IMR-90 (cell line): ENCODE measurements at regions not wholly inside any gene's neighbourhood (a gene's known extent, or its start where the extent isn't known, plus 50 kb on each side); places are given as distances from the start of the nearest gene placed in this dataset.

Source experiments
- ATAC-seq: fragments of 200-7000 bp; cut with Tn5 transposase; 2 replicates; pipeline ENCODE4 v1.9.1; 2020; ENCODE audit warnings: low read depth, mild to moderate bottlenecking, moderate library complexity
- BruUV-seq: library from RNA; stranded (reverse); fragments of 400-500 nt; replicated peaks from 2 replicates; lab custom pipeline; 2021; lab: Mats Ljungman, UMichigan
- CTCF ChIA-PET: fragments of 300-600 bp; formaldehyde crosslinking; extraction: SDS; loops from one replicate; lab custom pipeline; 2021; ENCODE audit warnings: antibody characterized with exemption; lab: Yijun Ruan, JAX
- POLR2A ChIA-PET: fragments of 300-600 bp; sonication (Branson Sonifier 250); formaldehyde crosslinking; loops from one replicate; lab custom pipeline; 2022; ENCODE audit warnings: antibody characterized with exemption; ENCODE audit not compliant: unreplicated experiment; lab: Charles Lee
- DNase-seq: peaks from one replicate; pipeline ENCODE4 v3.0.0; 2013
- H2AFZ ChIP-seq: replicated peaks from 2 replicates; pipeline ENCODE3; 2013; ENCODE audit warnings: low read length, mild to moderate bottlenecking; ENCODE audit not compliant: poor library complexity
- H2AK5ac ChIP-seq: 2 replicates; pipeline ENCODE4 v1.6.1; 2013; ENCODE audit warnings: low read depth, low read length, inconsistent platforms
- H2AK9ac ChIP-seq: replicated peaks from 2 replicates; pipeline ENCODE3; 2013; ENCODE audit warnings: mild to moderate bottlenecking, low read depth, low read length, moderate library complexity; ENCODE audit not compliant: poor library complexity
- H2BK120ac ChIP-seq: 2 replicates; pipeline ENCODE4 v1.6.1; 2013; ENCODE audit warnings: low read depth, low read length, inconsistent platforms
- H2BK15ac ChIP-seq: 3 replicates; pipeline ENCODE4 v1.6.1; 2013; ENCODE audit warnings: low read depth, low read length, inconsistent platforms
- H2BK20ac ChIP-seq: 2 replicates; pipeline ENCODE4 v1.6.1; 2013; ENCODE audit warnings: low read depth, mild to moderate bottlenecking, inconsistent platforms, low read length, moderate library complexity
- H2BK5ac ChIP-seq: 2 replicates; pipeline ENCODE4 v1.6.1; 2013; ENCODE audit warnings: mild to moderate bottlenecking, low read depth, low read length, inconsistent platforms; ENCODE audit not compliant: poor library complexity, severe bottlenecking
- H3K14ac ChIP-seq: replicated peaks from 2 replicates; pipeline ENCODE4 v1.6.1; 2013; ENCODE audit warnings: low read depth, low read length, inconsistent platforms
- H3K18ac ChIP-seq: 2 replicates; pipeline ENCODE4 v1.6.1; 2013; ENCODE audit warnings: low read depth, low read length, control low read depth
- H3K23ac ChIP-seq: 2 replicates; pipeline ENCODE4 v1.6.1; 2013; ENCODE audit warnings: low read depth, low read length, inconsistent platforms
- H3K27ac ChIP-seq: 2 replicates; pipeline ENCODE4 v1.5.1; 2013; ENCODE audit warnings: mild to moderate bottlenecking, control low read depth, low read length; ENCODE audit not compliant: insufficient read depth
- H3K27me3 ChIP-seq: 2 replicates; pipeline ENCODE4 v1.6.1; 2013; ENCODE audit warnings: low read length; ENCODE audit not compliant: control insufficient read depth, insufficient read depth
- H3K36me3 ChIP-seq: 2 replicates; pipeline ENCODE4 v1.6.1; 2013; ENCODE audit warnings: low read length, mixed read lengths; ENCODE audit not compliant: control insufficient read depth, insufficient read depth
- H3K4ac ChIP-seq: 2 replicates; pipeline ENCODE4 v1.6.1; 2013; ENCODE audit warnings: low read depth, low read length, inconsistent platforms
- H3K4me1 ChIP-seq: 2 replicates; pipeline ENCODE4 v1.6.1; 2013; ENCODE audit warnings: low read length, mixed read lengths; ENCODE audit not compliant: control insufficient read depth, insufficient read depth
- H3K4me2 ChIP-seq: 2 replicates; pipeline ENCODE4 v1.6.1; 2013; ENCODE audit warnings: low read depth, mild to moderate bottlenecking, control low read depth, low read length, moderate library complexity
- H3K4me3 ChIP-seq: 2 replicates; pipeline ENCODE4 v1.5.1; 2013; ENCODE audit warnings: low read depth, mild to moderate bottlenecking, control low read depth, low read length, moderate library complexity; ENCODE audit not compliant: insufficient read depth
- H3K56ac ChIP-seq: 2 replicates; pipeline ENCODE4 v1.6.1; 2013; ENCODE audit warnings: low read length, inconsistent platforms; ENCODE audit not compliant: insufficient read depth; ENCODE audit errors: extremely low read depth
- H3K79me1 ChIP-seq, 2 experiments: 2 replicates each; pipeline ENCODE4 v1.6.1; 2013; ENCODE audit warnings: low read length in 2 of 2, inconsistent platforms in 1 of 2, low read depth in 1 of 2
- H3K9ac ChIP-seq: 2 replicates; pipeline ENCODE4 v1.6.1; 2013; ENCODE audit warnings: low read depth, low read length, control low read depth
- H3K9me1 ChIP-seq: 2 replicates; pipeline ENCODE4 v1.6.1; 2013; ENCODE audit warnings: low read length, inconsistent platforms; ENCODE audit not compliant: insufficient read depth
- H3K9me3 ChIP-seq: 2 replicates; pipeline ENCODE4 v1.6.1; 2013; ENCODE audit warnings: low read length; ENCODE audit not compliant: control insufficient read depth, insufficient read depth
- H4K20me1 ChIP-seq: 2 replicates; pipeline ENCODE4 v1.6.1; 2013; ENCODE audit warnings: low read length, inconsistent platforms; ENCODE audit not compliant: insufficient read depth
- H4K5ac ChIP-seq: 2 replicates; pipeline ENCODE4 v1.6.1; 2013; ENCODE audit warnings: mild to moderate bottlenecking, low read depth, low read length, control low read depth
- H4K8ac ChIP-seq, 2 experiments: 2 replicates each; pipeline ENCODE4 v1.6.1; 2013; ENCODE audit warnings: low read depth in 2 of 2, low read length in 2 of 2, control low read depth in 1 of 2, inconsistent platforms in 1 of 2
- H4K91ac ChIP-seq: 2 replicates; pipeline ENCODE4 v1.6.1; 2013; ENCODE audit warnings: low read depth, low read length, inconsistent platforms; ENCODE audit not compliant: insufficient read depth
- BHLHE40 ChIP-seq: fragments of 150-350 bp; IDR thresholded peaks from 2 replicates; pipeline ENCODE4 v1.6.1; 2016; ENCODE audit warnings: mild to moderate bottlenecking, low read depth, low read length
- CEBPB ChIP-seq: IDR thresholded peaks from 2 replicates; pipeline ENCODE4 v1.6.1; 2012; ENCODE audit warnings: low read depth, low read length, improper control_type of control experiment
- CHD1 ChIP-seq: IDR thresholded peaks from 2 replicates; pipeline ENCODE4 v1.6.1; 2012; ENCODE audit warnings: low read depth, low read length, improper control_type of control experiment
- CTCF ChIP-seq: conservative IDR thresholded peaks from 2 replicates; pipeline ENCODE4 v1.5.1; 2012; ENCODE audit warnings: mild to moderate bottlenecking, low read depth, low read length, improper control_type of control experiment
- ELK1 ChIP-seq: fragments of 150-350 bp; IDR thresholded peaks from 2 replicates; pipeline ENCODE4 v1.6.1; 2016; ENCODE audit warnings: low read depth, mild to moderate bottlenecking, low read length, moderate library complexity, borderline replicate concordance
- FOS ChIP-seq: fragments of 150-350 bp; IDR thresholded peaks from 2 replicates; pipeline ENCODE4 v1.6.1; 2016; ENCODE audit warnings: low read depth, low read length
- MAFK ChIP-seq: IDR thresholded peaks from 2 replicates; pipeline ENCODE4 v1.6.1; 2012; ENCODE audit warnings: low read depth, low read length, improper control_type of control experiment
- MAZ ChIP-seq: IDR thresholded peaks from 2 replicates; pipeline ENCODE4 v1.6.1; 2012; ENCODE audit warnings: low read depth, mild to moderate bottlenecking, low read length, improper control_type of control experiment, moderate library complexity, borderline replicate concordance
- MXI1 ChIP-seq: IDR thresholded peaks from 2 replicates; pipeline ENCODE4 v1.6.1; 2012; ENCODE audit warnings: low read depth, mild to moderate bottlenecking, low read length, moderate library complexity, borderline replicate concordance
- NFE2L2 ChIP-seq: fragments of 150-350 bp; IDR thresholded peaks from 2 replicates; pipeline ENCODE4 v1.6.1; 2016; ENCODE audit warnings: low read depth, mild to moderate bottlenecking, low read length
- POLR2A ChIP-seq: IDR thresholded peaks from 2 replicates; pipeline ENCODE4 v1.6.1; 2012; ENCODE audit warnings: mild to moderate bottlenecking, low read depth, low read length
- RAD21 ChIP-seq: IDR thresholded peaks from 2 replicates; pipeline ENCODE4 v1.6.1; 2012; ENCODE audit warnings: low read length, improper control_type of control experiment
- RCOR1 ChIP-seq: IDR thresholded peaks from 2 replicates; pipeline ENCODE4 v1.6.1; 2012; ENCODE audit warnings: mild to moderate bottlenecking, low read length, improper control_type of control experiment; ENCODE audit not compliant: insufficient replicate concordance
- RFX5 ChIP-seq: IDR thresholded peaks from 2 replicates; pipeline ENCODE4 v1.8.0; 2012; ENCODE audit warnings: low read depth, mild to moderate bottlenecking, low read length, moderate library complexity
- SMC3 ChIP-seq: fragments of 150-350 bp; IDR thresholded peaks from 2 replicates; pipeline ENCODE4 v1.6.1; 2016; ENCODE audit warnings: low read depth, mild to moderate bottlenecking, antibody characterized with exemption, low read length, moderate library complexity
- USF2 ChIP-seq: fragments of 150-350 bp; IDR thresholded peaks from 2 replicates; pipeline ENCODE4 v1.6.1; 2017; ENCODE audit warnings: mild to moderate bottlenecking, antibody characterized with exemption, low read length, low read depth
- WGBS, 2 experiments: methylation state at CpG; one replicate each; pipeline versions ENCODE4 v1.1.5 to v1.1.7; 2013; ENCODE audit warnings: missing lambda C conversion rate in 2 of 2; ENCODE audit not compliant: insufficient read length in 1 of 2; ENCODE audit errors: extremely low coverage in 2 of 2; 5-methylcytosine and 5-hydroxymethylcytosine counted together
- dilution Hi-C: fragments of 300-500 bp; cut with HindIII; formaldehyde crosslinking; loops from one replicate; pipeline ENCODE4 v1.14.3; 2018; ENCODE audit warnings: low sequenced_read_pairs; ENCODE audit not compliant: unreplicated experiment
- in situ Hi-C: fragments of 300-500 bp; cut with MboI; formaldehyde crosslinking; loops from 3 replicates; pipeline ENCODE4 v1.14.3; 2019; ENCODE audit warnings: low sequenced_read_pairs, inconsistent platforms, mixed read lengths
- intact Hi-C: fragments of 100-400 bp; cut with micrococcal nuclease; formaldehyde crosslinking; loops from 2 replicates; pipeline ENCODE4 v1.10.0; 2022

- no peak overlapping the region for H3K4me3 ChIP-seq
These were observed 193.1 kb upstream of the DAB1 start for GRCh38 chr1:57616921-57617320.

More at GRCh38 chr1:57616921-57617320, 193.1 kb upstream of the DAB1 start:
- TF ChIP-seq SMC3: no peak
- TF ChIP-seq CHD1: no peak
- TF ChIP-seq MAZ: no peak
- TF ChIP-seq POLR2A: no peak
- no peak for TF ChIP-seq CTCF
- no peak for TF ChIP-seq BHLHE40
- TF ChIP-seq CEBPB: no peak
- no peak for TF ChIP-seq NFE2L2
- TF ChIP-seq RFX5: no peak
- TF ChIP-seq MAFK: no peak
- TF ChIP-seq USF2: no peak
- no peak for TF ChIP-seq RAD21
- TF ChIP-seq RCOR1: no peak
- TF ChIP-seq ELK1: no peak
- no peak for TF ChIP-seq FOS
- no peak for TF ChIP-seq MXI1
- BruUV-seq: no TSS peak
- H4K8ac ChIP-seq: no peak overlapping the region
- H3K27me3 ChIP-seq: no peaks in the 10 kb centered on the region
- no peak overlapping the region for H2AK5ac ChIP-seq
- H2AFZ ChIP-seq: no peak overlapping the region
- 90% methylated on average over 3 of the region's 4 CpGs; no CpG with 5 or more reads in 1 of the 2 experiments for WGBS, 2 experiments
- H2AK9ac ChIP-seq: no peak overlapping the region
- no peaks in the 10 kb centered on the region for H3K9me1 ChIP-seq
- H3K4me2 ChIP-seq: no peak overlapping the region
- POLR2A ChIA-PET: no interaction called here
- H2BK15ac ChIP-seq: no peak overlapping the region
- in situ Hi-C loops: no loop called here
- H4K20me1 ChIP-seq: no peaks in the 10 kb centered on the region
- H4K5ac ChIP-seq: no peak overlapping the region
- H3K79me1 ChIP-seq: no peaks in the 10 kb centered on the region
- H3K56ac ChIP-seq: no peak overlapping the region
- no peaks in the 10 kb centered on the region for H3K9me3 ChIP-seq
- no peak overlapping the region for H3K27ac ChIP-seq
- ATAC-seq: no peak
- H2BK5ac ChIP-seq: no peak overlapping the region
- DNase-seq: no peak
- no peaks in the 10 kb centered on the region for H3K36me3 ChIP-seq
- no peak overlapping the region for H2BK20ac ChIP-seq
- no peak overlapping the region for H3K18ac ChIP-seq
- CTCF ChIA-PET: no interaction called here
- no peaks in the 10 kb centered on the region for H3K4me1 ChIP-seq
- no peak overlapping the region for H3K14ac ChIP-seq
- dilution Hi-C loops: no loop called here
- no peak overlapping the region for H3K9ac ChIP-seq
- intact Hi-C loops: no loop called here
- no peak overlapping the region for H3K4ac ChIP-seq
- no peak overlapping the region for H3K23ac ChIP-seq
- no peak overlapping the region for H4K91ac ChIP-seq
- H2BK120ac ChIP-seq: no peak overlapping the region
